T-helper 1 cell treated with Interleukin-12 subunit alpha and Interleukin-12 subunit beta and Interleukin-4 antibody, amounts not matched to agents 30 ng/mL and 1 ng/mL, for 36 hours (primary cell): ENCODE measurements at regions not wholly inside any gene's neighbourhood (a gene's known extent, or its start where the extent isn't known, plus 50 kb on each side); places are given as distances from the start of the nearest gene placed in this dataset.
"Not testable (repeated sequence)": the region's sequence is repeated elsewhere in the genome, so short reads cannot be mapped to it uniquely, and the experiment has no call there.

Experiments
- intact Hi-C: fragments of 100-400 bp; cut with micrococcal nuclease; formaldehyde crosslinking; loops from one replicate; pipeline ENCODE4 v1.15.1; 2024

- intact Hi-C loops: no loop called here
These were observed 93.2 kb upstream of the TNFSF4 start for GRCh38 chr1:173300061-173301044.

GRCh38 chr1:173301507-173301906, 94.4 kb upstream of the TNFSF4 start:
- intact Hi-C loops: no loop called here

DNA sequence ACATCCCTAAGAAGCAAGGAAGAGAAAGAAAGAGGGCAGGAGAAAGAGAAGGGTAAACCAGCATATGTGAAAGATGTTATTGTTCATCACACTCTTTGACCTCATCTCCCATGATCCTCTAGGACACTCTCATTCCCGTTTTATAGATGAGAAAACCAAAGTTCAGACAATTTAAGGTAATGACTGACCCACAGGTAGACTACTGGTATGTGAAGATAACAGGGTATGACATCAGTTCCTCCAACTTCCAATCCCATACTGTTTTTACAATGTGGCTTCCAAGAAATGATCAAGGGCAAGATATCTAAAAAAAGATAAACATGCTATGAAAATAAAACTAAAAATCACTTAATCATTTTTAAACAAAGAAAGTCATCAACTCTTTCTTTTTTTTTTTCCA, 95.2 kb upstream of the TNFSF4 start:
- intact Hi-C loops: no loop called here

GRCh38 chr1:173302890-173303829, 96.0 kb upstream of the TNFSF4 start:
- intact Hi-C loops: no loop called here

DNA sequence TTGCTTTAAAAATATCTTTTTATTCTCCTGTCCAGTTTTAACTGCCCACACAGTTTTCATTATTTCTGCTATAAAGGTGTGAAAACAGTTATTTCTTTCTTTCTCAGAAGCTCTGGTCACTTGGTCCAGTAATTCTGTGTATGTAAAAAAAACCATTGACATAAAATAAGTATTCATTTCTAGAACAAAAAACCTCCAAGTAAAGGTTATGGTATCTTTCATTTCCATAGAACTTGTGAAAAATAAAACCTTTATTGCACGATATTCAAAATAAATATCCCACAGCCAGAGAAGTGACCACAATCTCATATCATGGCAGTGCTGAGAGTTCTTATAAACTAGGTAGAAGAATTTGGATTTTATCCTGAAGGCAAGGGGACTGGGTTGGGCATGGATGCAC, 96.9 kb upstream of the TNFSF4 start:
- intact Hi-C loops: no loop called here

GRCh38 chr1:173304529-173305227, 97.5 kb upstream of the TNFSF4 start:
- intact Hi-C loops: no loop called here

DNA sequence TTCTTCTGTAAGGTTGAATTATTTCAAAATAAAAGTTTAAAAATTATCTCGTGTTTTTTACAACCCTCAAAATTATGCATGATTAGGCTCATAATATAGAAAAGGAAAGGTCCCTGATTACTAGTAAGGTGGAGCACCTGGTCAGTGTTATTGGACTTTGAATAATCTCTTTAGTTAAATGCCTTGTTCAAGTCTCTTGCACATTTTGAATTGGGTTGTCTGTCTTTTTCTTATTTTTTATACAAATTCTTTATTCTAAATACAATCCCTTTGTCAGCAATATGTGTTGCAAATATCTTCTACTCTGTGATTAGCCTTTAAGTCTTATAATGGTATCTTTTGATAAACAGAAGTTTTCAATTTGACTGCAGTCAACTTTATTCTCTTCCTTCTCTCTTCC, 100.7 kb upstream of the TNFSF4 start:
- intact Hi-C loops: no loop called here

DNA sequence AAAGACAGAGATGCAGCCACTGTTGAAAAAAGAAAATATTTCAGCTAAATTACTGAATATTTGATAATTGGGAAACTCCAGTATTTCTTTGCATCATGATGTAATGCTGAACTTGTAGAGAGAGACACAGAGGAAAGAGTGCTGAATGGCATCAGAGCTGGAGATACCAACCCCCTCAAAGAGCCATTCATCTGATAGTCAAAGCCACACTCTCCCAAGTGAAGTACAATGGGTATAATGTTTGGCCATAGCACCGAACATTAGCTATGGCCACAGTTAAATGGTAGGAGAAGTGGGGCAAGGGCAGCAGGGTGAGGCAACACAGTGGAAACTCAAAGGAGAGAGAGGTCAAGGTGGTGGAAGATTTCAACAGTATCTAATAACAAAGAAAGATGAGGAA, 107.5 kb upstream of the TNFSF4 start:
- intact Hi-C loops: no loop called here

DNA sequence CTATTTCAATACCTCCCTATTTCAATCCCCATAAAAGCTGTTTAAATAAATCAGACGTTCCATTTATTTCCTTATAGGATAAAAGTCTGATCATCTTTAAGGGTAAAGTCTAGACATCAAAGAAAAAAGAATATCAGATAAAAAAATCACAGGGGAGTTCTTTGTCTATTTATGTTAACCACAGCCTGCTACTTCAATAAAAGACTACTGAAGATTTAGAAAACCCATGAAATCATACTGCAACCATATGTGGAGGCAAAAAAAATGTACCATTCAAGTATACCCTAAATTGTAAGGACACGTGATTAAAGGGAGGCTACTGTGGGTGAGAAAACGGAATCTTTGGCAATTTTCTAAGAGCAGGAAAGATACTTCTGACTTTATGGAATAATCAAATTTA, 108.2 kb upstream of the TNFSF4 start:
- intact Hi-C loops: no loop called here

GRCh38 chr1:173318788-173319187, 111.7 kb upstream of the TNFSF4 start:
- intact Hi-C loops: no loop called here

GRCh38 chr1:173324352-173324751, 117.2 kb upstream of the TNFSF4 start:
- intact Hi-C loops: not testable (repeated sequence)

DNA sequence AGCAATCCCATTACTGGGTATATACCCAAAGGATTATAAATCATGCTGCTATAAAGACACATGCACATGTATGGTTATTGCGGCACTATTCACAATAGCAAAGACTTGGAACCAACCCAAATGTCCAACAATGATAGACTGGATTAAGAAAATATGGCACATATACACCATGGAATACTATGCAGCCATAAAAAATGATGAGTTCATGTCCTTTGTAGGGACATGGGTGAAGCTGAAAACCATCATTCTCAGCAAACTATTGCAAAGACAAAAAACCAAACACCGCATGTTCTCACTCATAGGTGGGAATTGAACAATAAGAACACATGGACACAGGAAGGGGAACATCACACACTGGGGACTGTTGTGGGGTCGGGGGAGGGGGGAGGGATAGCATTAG, 120.9 kb upstream of the TNFSF4 start:
- intact Hi-C loops: not testable (repeated sequence)

- intact Hi-C loops: no loop called here
These were observed 121.8 kb upstream of the TNFSF4 start for GRCh38 chr1:173328961-173329360.

DNA sequence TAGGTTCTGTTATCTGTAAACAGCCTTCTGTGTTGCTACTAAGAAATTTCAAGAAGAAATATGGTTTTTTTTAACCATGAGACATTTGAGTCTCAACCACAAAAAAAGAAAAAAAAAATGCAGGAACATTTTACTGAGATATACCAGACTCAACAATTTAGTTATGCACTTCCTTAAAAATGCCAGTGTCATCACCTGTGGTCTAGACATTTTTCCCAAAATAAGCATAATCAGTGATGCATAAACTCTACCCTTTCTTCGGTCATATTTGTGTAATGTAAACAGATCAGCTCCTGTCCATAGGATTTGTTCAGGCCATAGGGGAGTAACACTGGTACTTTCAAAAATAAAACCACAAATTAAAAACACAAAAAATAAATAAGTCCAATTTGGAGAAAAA, 122.6 kb upstream of the TNFSF4 start:
- intact Hi-C loops: no loop called here

GRCh38 chr1:173330149-173330951, 123.2 kb upstream of the TNFSF4 start:
- intact Hi-C loops: no loop called here

- intact Hi-C loops: not testable (repeated sequence)
These were observed 123.9 kb upstream of the TNFSF4 start for GRCh38 chr1:173330952-173331548.

DNA sequence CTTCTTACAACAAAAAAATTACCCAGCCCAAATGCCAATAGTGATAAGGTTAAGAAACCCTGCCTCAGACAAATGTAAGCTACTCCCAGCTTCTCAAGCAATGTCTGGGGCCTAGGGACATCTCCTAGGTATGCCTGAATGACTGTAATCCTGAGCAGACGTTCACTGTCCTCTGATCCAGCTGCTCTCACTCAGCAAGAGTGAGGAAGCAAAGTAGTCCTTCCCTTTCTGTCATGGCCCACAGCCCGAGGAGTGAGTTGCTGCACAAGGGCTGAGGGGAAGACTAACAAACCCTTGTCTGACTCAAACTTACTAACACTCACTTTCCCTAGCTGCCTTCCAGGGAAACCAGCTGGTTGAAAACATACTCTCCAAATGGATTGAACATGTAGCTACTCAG, 124.9 kb upstream of the TNFSF4 start:
- intact Hi-C loops: no loop called here

- intact Hi-C loops: no loop called here
These were observed 126.5 kb upstream of the TNFSF4 start for GRCh38 chr1:173333581-173333980.

GRCh38 chr1:173337126-173337525, 130.0 kb upstream of the TNFSF4 start:
- intact Hi-C loops: no loop called here

DNA sequence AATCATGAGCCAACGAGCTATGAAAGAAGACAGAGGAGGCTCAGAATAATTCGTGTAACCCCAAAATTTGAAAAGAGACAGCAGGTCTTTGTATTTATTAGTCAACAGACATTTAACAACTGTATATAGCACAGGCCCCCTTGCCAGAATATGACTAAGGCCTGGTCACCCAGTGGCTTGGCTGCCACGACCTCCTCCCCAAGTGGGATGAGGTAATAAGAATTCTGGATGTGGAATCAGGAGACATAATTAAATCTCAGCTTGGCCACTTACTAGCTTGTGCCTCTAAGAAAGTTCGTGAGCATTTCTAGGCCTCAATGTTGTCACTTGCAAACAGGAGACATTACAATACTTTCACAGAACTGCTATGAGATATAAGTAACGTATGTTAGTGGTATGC, 134.2 kb upstream of the TNFSF4 start:
- intact Hi-C loops: no loop called here
